Stomach (tissue), 4 donors: ENCODE measurements at regions not wholly inside any gene's neighbourhood (a gene's known extent, or its start where the extent isn't known, plus 50 kb on each side); places are given as distances from the start of the nearest gene placed in this dataset.

ENCODE experiments used
- CTCF ChIP-seq, 7 experiments: fragments of 450-650 bp in 4 of 7; fragments of 200-600 bp in 3 of 7; sonication (generic) in 3 of 7; IDR thresholded peaks; one replicate each; pipeline ENCODE4 v1.5.1; 2016 to 2019; ENCODE audit warnings: antibody characterized with exemption in 7 of 7, control low read depth in 2 of 7, mild to moderate bottlenecking in 1 of 7
- POLR2AphosphoS5 ChIP-seq, 3 donors: sonication (generic); formaldehyde crosslinking; IDR thresholded peaks; one replicate each; pipeline ENCODE4 v1.6.1; 2016; ENCODE audit warnings: antibody characterized with exemption in 3 of 3

- TF ChIP-seq POLR2AphosphoS5 (IDR thresholded peaks at IDR 0.05) (no peak), CTCF (IDR thresholded peaks at IDR 0.05) (no peak)
Observed at GRCh38 chr12:86748894-86749293, 492.7 kb upstream of the MGAT4C start.
